HuH-7 (cell line): ENCODE measurements at regions not wholly inside any gene's neighbourhood (a gene's known extent, or its start where the extent isn't known, plus 50 kb on each side); places are given as distances from the start of the nearest gene placed in this dataset.
A peak's percentile ranks its signal among the peaks of the same experiment; 100 is the strongest.

Source experiments
- DNase-seq: peaks from one replicate; pipeline ENCODE4 v3.0.0; 2011; ENCODE audit warnings: low spot score

GRCh38 chr16:72404299-72404698 lies 232.3 kb upstream of the PMFBP1 start:
- DNase-seq = no peak

DNA sequence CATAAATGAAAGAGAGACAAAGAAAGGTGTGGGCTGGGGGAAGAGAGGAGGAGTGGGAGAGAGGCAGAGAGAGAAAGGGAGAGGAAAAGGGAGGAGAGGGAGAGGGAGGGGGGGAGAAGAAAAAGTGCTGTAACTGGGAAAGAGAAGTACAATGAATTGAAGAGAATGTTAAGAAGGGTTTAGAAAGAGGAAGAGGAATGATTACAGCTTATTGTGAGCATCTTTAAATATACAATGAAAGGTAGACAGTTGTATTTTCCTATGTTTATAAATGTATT lies 229.1 kb upstream of the PMFBP1 start:
- no peak for DNase-seq

GRCh38 chr16:72400257-72401083 lies 228.5 kb upstream of the PMFBP1 start:
- DNase-seq = peak; percentile 46

GRCh38 chr16:72399811-72400210 lies 227.9 kb upstream of the PMFBP1 start:
- DNase-seq = no peak

GRCh38 chr16:72397876-72398275 lies 225.9 kb upstream of the PMFBP1 start:
- DNase-seq = no peak

DNA sequence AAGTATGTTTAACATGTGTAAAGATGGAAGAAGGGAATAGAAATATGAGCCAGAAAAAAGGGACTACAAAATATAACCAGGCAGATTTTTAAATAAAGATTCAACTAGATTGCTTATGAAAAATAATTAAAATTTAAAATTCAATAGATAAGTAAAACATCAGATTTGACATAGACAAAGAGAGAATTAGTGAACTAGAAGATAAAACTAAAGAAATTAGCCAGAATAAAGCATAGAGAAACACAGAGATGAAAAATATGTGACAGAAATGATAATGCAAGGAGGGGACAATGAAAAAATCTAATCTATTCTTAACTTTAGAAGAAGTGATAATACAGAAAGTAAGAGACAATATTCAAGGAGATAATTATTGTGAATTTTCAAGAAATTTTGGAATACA lies 222.6 kb upstream of the PMFBP1 start:
- DNase-seq = no peak

DNA sequence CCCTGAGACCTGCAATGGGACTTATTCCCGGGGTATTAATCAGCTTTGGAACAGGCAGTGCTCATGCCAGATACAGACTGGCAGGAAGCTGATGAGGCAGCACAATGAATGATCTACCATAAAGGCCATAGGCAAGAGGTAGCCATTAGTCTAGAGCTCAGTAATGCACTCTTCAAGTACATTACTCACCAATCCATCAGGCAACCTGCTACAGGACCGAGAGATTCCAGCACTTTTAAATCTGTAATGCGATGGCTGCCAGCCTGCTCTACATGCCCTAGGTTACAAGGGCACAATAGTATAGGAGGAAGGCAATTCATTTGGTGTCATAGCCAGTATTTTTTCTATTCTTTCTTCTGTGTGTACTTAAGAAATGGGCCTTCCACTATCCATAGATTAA lies 217.8 kb upstream of the PMFBP1 start:
- DNase-seq = no peak

- DNase-seq = no peak
Measured at GRCh38 chr16:72388007-72388406, 216.1 kb upstream of the PMFBP1 start.

- DNase-seq = no peak
Measured at GRCh38 chr16:72384651-72385050, 212.7 kb upstream of the PMFBP1 start.

DNA sequence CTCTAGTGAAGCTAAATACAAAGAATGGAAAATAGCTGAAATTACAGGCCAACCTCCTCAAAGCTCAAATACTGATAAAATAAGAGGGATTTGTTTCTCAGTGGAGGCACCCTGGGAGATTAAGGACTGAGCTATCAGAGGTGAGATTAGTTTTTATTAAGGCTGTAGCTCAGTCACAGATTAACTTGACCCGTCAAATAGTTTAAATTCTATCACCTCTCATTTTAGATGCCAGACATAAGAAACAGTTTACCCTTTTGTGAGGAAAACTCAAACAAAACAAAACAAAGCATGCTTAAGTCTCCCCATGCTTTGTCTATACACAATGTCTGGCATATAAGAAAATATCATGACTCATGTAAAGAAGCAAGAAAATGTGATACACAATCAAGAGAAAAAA lies 208.3 kb upstream of the PMFBP1 start:
- no peak for DNase-seq

- DNase-seq = no peak
Measured at GRCh38 chr16:72373201-72373600, 201.2 kb upstream of the PMFBP1 start.

GRCh38 chr16:72372087-72373045 lies 200.4 kb upstream of the PMFBP1 start:
- DNase-seq = no peak

- DNase-seq = no peak
Measured at GRCh38 chr16:72371307-72372086, 199.5 kb upstream of the PMFBP1 start.

DNA sequence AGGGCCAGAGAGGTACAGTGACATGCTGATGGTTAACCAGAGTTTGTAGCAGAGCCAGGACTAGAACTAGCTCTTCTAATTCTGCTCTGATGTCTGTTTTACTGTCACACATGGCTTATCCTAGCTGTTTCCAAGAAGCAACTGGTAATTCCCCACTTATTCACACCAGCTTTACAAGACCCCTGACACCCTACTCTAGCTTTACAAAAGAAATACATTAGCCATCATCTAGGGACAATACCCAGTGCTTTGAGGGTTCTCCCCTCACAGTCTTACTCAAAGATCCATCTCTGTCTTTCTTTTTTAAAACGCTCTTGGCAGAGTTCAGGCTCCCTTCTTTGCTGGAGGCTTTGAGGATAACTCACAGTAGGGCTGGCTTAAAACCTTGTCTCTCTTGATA lies 197.3 kb upstream of the PMFBP1 start:
- no peak for DNase-seq

DNA sequence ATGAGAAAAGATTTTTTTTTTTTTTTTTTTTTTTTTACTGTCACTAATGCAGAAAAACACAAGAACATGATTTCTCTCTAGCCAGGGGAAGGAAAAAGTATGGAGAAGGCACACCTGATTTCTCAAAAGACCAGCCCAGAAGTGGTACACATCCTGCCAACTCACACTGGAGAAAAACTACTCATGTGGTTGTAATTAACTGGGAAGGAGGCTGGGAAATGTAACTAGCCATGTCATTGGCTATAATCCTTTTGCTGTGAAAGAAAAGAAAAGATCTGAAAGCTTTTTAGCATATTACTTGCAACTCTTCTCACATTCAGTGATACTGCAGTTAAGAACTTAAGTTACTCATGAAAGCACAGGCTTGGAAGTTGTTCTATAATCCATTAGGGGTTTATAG lies 195.9 kb upstream of the PMFBP1 start:
- DNase-seq = no peak

GRCh38 chr16:72362973-72363372 lies 191.0 kb upstream of the PMFBP1 start:
- no peak for DNase-seq

- no peak for DNase-seq
Measured at GRCh38 chr16:72362476-72362875, 190.5 kb upstream of the PMFBP1 start.

DNA sequence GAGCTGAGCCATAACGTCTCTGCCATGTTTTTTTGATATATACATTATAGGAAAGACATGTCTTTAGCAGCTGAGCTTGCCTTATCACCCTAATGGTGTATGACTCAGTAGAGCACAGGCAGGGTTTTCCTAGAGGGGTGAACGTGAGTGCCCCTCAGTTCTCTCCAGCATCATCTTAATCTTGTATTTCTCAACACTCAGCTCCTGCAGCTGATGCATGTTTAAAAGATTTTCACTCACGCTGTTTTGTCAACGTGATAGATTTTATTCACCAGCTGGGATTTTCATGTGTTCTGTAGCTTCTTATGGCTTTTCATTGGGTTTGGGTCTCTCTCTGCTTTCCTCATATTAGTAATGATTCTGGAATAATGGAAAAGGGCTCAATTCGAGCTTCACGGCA lies 186.0 kb upstream of the PMFBP1 start:
- DNase-seq = no peak

- no peak for DNase-seq
Measured at GRCh38 chr16:72355561-72355960, 183.6 kb upstream of the PMFBP1 start.

DNA sequence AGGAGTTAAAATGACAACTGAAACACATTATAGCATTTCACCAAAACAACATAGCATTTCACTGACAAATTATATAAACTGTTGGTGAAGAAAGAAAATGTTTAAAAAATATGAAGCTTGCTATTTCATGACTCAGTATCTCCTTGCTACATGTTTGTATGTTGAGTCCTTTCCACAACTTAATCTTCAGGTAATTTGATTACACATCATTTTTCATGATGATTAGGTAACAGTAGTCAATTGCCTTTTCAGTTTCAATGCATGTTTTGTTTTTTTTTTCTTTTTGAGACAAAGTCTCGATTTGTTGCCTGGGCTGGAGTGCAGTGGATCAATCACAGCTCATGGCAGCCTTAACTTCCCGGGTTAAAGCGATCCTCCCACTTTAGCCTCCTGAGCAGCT lies 177.8 kb upstream of the PMFBP1 start:
- no peak for DNase-seq

DNA sequence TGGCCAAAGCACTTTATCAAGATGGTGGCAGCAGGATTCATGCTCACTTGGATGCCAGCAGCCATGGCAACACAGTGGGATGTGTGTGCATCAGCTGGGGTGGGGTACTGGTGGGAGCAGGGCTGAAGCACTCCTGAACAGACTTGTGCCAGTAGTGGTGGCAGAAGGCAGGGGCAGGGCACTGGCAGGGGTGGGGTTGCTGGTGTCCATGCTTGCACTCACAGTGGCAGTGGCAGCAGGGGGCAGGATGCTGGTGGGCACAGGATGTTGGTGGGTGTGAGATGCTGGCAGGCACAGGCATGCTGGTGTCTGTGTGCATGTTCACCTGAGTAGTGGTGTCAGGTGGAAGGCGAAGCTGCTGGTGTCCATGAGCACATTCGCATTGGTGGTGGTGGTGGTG lies 161.0 kb upstream of the PMFBP1 start:
- no peak for DNase-seq

DNA sequence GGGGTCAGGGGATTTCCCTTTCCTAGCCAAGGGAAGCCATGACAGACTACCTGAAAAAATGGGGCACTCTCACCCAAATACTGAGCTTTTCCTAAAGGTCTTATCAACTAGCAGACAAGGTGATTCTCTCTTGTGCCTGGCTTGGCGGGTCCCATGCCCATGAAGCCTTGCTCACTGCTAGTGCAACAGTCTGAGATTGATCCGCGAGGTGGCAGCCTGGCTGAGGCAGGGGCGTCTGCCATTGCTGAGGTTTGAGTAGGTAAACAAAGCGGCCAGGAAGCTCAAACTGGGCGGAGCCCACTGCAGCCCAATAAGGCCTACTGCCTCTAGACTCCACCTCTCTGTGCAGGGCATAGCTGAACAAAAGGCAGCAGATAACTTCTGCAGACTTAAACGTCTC lies 152.6 kb upstream of the PMFBP1 start:
- DNase-seq = no peak

GRCh38 chr16:72317446-72317845 lies 145.5 kb upstream of the PMFBP1 start:
- no peak for DNase-seq
